OCI-LY7 (cell line): ENCODE measurements at regions not wholly inside any gene's neighbourhood (a gene's known extent, or its start where the extent isn't known, plus 50 kb on each side); places are given as distances from the start of the nearest gene placed in this dataset.

ENCODE experiments used
- CTCF ChIP-seq: fragments of 200-600 bp; sonication (generic); conservative IDR thresholded peaks from 2 replicates; pipeline ENCODE4 v1.5.1; 2014; ENCODE audit warnings: mild to moderate bottlenecking, antibody characterized with exemption, low read length, moderate library complexity, mixed read lengths
- EZH2phosphoT487 ChIP-seq: fragments of 200-600 bp; sonication (generic); IDR thresholded peaks from 2 replicates; pipeline ENCODE4 v1.6.1; 2018; ENCODE audit warnings: low read depth, borderline replicate concordance, mild to moderate bottlenecking, mixed run types, antibody characterized with exemption, low read length, moderate library complexity, mixed read lengths

DNA sequence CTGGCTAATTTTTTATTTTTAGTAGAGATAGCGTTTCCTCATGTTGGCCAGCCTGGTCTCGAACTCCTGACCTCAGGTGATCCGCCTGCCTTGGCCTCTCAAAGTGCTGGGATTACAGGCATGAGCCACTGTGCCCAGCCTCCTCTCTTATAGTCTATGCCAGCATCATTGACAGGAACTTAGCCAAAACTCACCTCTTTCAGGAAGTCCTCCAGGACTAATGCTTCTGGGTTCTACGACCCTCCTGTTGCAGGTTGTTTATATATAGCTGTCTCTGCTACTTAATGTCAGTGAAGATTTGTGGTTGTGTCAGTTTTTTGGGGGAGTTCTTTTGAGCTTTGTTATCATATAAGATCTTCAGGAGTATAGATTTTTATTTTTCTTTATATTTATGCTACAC, 112.1 kb upstream of the CDC42EP3 start:
- TF ChIP-seq CTCF (no peak), EZH2phosphoT487 (no peak)
